ENCODE measurements at regions not wholly inside any gene's neighbourhood (a gene's known extent, or its start where the extent isn't known, plus 50 kb on each side); places are given as distances from the start of the nearest gene placed in this dataset.
A peak's percentile ranks its signal among the peaks of the same experiment; 100 is the strongest.
"Not testable (repeated sequence)": the region's sequence is repeated elsewhere in the genome, so short reads cannot be mapped to it uniquely, and the experiment has no call there.

- no peak for TF ChIP-seq CTCF (IDR thresholded peaks at IDR 0.05; ENCODE audit: insufficient read depth, missing control alignments)
- FAIRE-seq (no peak), DNase-seq (ENCODE audit: insufficient read length, low spot score) (no peak)
Measured at GRCh38 chr9:27838876-27839275, 265.6 kb upstream of the C9orf72 start.

- FAIRE-seq; DNase-seq (ENCODE audit: insufficient read length, low spot score): not testable (repeated sequence)
Measured at GRCh38 chr9:27839767-27840166, 266.5 kb upstream of the C9orf72 start.

- no peak for DNase-seq (ENCODE audit: insufficient read length, low spot score)
- TF ChIP-seq CTCF (IDR thresholded peaks at IDR 0.05; ENCODE audit: insufficient read depth, missing control alignments), result no peak
- no peak for FAIRE-seq
Measured at GRCh38 chr9:27844797-27845196, 271.5 kb upstream of the C9orf72 start.

- no peak for DNase-seq (ENCODE audit: insufficient read length, low spot score)
- FAIRE-seq, result peak; percentile 48
- no peak for TF ChIP-seq CTCF (IDR thresholded peaks at IDR 0.05; ENCODE audit: insufficient read depth, missing control alignments)
Measured at GRCh38 chr9:27847380-27847779, 274.1 kb upstream of the C9orf72 start.

GRCh38 chr9:27847818-27848217, 274.5 kb upstream of the C9orf72 start:
- DNase-seq (ENCODE audit: insufficient read length, low spot score), result no peak
- no peak for FAIRE-seq
- no peak for TF ChIP-seq CTCF (IDR thresholded peaks at IDR 0.05; ENCODE audit: insufficient read depth, missing control alignments)

GRCh38 chr9:27848315-27848714, 275.0 kb upstream of the C9orf72 start:
- no peak for DNase-seq (ENCODE audit: insufficient read length, low spot score)
- TF ChIP-seq CTCF (IDR thresholded peaks at IDR 0.05; ENCODE audit: insufficient read depth, missing control alignments), result no peak
- no peak for FAIRE-seq

GRCh38 chr9:27851858-27852257, 278.6 kb upstream of the C9orf72 start:
- peak; percentile 41 for FAIRE-seq
- DNase-seq (ENCODE audit: insufficient read length, low spot score), result no peak
- no peak for TF ChIP-seq CTCF (IDR thresholded peaks at IDR 0.05; ENCODE audit: insufficient read depth, missing control alignments)

GRCh38 chr9:27853529-27853928, 280.2 kb upstream of the C9orf72 start:
- DNase-seq (ENCODE audit: insufficient read length, low spot score) (no peak), FAIRE-seq (no peak)
- no peak for TF ChIP-seq CTCF (IDR thresholded peaks at IDR 0.05; ENCODE audit: insufficient read depth, missing control alignments)

All from D721Med (cell line).